GM21529 (cell line): ENCODE measurements at regions not wholly inside any gene's neighbourhood (a gene's known extent, or its start where the extent isn't known, plus 50 kb on each side); places are given as distances from the start of the nearest gene placed in this dataset.
A peak's percentile ranks its signal among the peaks of the same experiment; 100 is the strongest.

ENCODE experiments used
- ATAC-seq: cut with Tn5 transposase; IDR thresholded peaks from one replicate; pipeline ENCODE4 v1.9.1; 2021; ENCODE audit not compliant: unreplicated experiment

- ATAC-seq: no peak
Measured at GRCh38 chr2:235244255-235245220, 249.3 kb upstream of the AGAP1 start.

GRCh38 chr2:235247001-235247400, 246.8 kb upstream of the AGAP1 start:
- ATAC-seq: no peak

GRCh38 chr2:235255693-235256092, 238.2 kb upstream of the AGAP1 start:
- no peak for ATAC-seq

- ATAC-seq: no peak
Measured at GRCh38 chr2:235257590-235257989, 236.3 kb upstream of the AGAP1 start.

GRCh38 chr2:235262750-235263149, 231.1 kb upstream of the AGAP1 start:
- no peak for ATAC-seq

- no peak for ATAC-seq
Measured at GRCh38 chr2:235263205-235264120, 230.4 kb upstream of the AGAP1 start.

GRCh38 chr2:235264121-235264493, 229.7 kb upstream of the AGAP1 start:
- no peak for ATAC-seq

- ATAC-seq: no peak
Measured at GRCh38 chr2:235264512-235264911, 229.3 kb upstream of the AGAP1 start.

- ATAC-seq: no peak
Measured at GRCh38 chr2:235265348-235265965, 228.4 kb upstream of the AGAP1 start.

- ATAC-seq: no peak
Measured at GRCh38 chr2:235267251-235267650, 226.6 kb upstream of the AGAP1 start.

GRCh38 chr2:235268535-235268934, 225.3 kb upstream of the AGAP1 start:
- ATAC-seq: no peak

GRCh38 chr2:235270291-235270690, 223.6 kb upstream of the AGAP1 start:
- peak; percentile 67 for ATAC-seq

- ATAC-seq: peak; percentile 90
Measured at GRCh38 chr2:235270956-235271355, 222.9 kb upstream of the AGAP1 start.

- ATAC-seq: no peak
Measured at GRCh38 chr2:235271936-235272335, 221.9 kb upstream of the AGAP1 start.

- no peak for ATAC-seq
Measured at GRCh38 chr2:235274023-235274422, 219.8 kb upstream of the AGAP1 start.

- no peak for ATAC-seq
Measured at GRCh38 chr2:235277485-235277884, 216.4 kb upstream of the AGAP1 start.

- no peak for ATAC-seq
Measured at GRCh38 chr2:235278771-235279355, 215.0 kb upstream of the AGAP1 start.

- no peak for ATAC-seq
Measured at GRCh38 chr2:235279965-235280364, 213.9 kb upstream of the AGAP1 start.

- no peak for ATAC-seq
Measured at GRCh38 chr2:235283246-235283645, 210.6 kb upstream of the AGAP1 start.

GRCh38 chr2:235286622-235287374, 207.0 kb upstream of the AGAP1 start:
- ATAC-seq: no peak
